ENCODE measurements at regions not wholly inside any gene's neighbourhood (a gene's known extent, or its start where the extent isn't known, plus 50 kb on each side); places are given as distances from the start of the nearest gene placed in this dataset.

GRCh38 chr3:107064405-107065060, 312.7 kb upstream of the CCDC54 start:
- TF ChIP-seq POLR2A (IDR thresholded peaks at IDR 0.05; ENCODE audit: low read depth, low read length) (no peak), POLR2AphosphoS5 (IDR thresholded peaks at IDR 0.05; ENCODE audit: low read depth, low read length) (no peak), POU2F2 (IDR thresholded peaks at IDR 0.05; ENCODE audit: low read depth, low read length) (no peak), TAF1 (IDR thresholded peaks at IDR 0.05; ENCODE audit: low read depth, low read length) (no peak)

All from GM12891 (cell line).